HFFc6 (cell line): ENCODE measurements at regions not wholly inside any gene's neighbourhood (a gene's known extent, or its start where the extent isn't known, plus 50 kb on each side); places are given as distances from the start of the nearest gene placed in this dataset.

ENCODE experiments used
- DNase-seq: peaks from one replicate; pipeline ENCODE4 v3.0.0-alpha.2; 2018
- H3K27ac Mint-ChIP-seq: 2 replicates; pipeline ENCODE4 v1.8.0; 2020; ENCODE audit warnings: mild to moderate bottlenecking, mixed read lengths
- H3K27me3 Mint-ChIP-seq: 2 replicates; pipeline ENCODE4 v1.8.0; 2021; ENCODE audit warnings: mild to moderate bottlenecking, moderate library complexity, mixed read lengths; ENCODE audit not compliant: insufficient read depth
- H3K36me3 Mint-ChIP-seq: 2 replicates; pipeline ENCODE4 v1.8.0; 2021; ENCODE audit warnings: low read depth, mixed read lengths
- H3K4me1 Mint-ChIP-seq: 2 replicates; pipeline ENCODE4 v1.8.0; 2020; ENCODE audit warnings: low read depth, mixed read lengths
- H3K4me3 Mint-ChIP-seq: 2 replicates; pipeline ENCODE4 v1.8.0; 2020; ENCODE audit warnings: mild to moderate bottlenecking, moderate library complexity, mixed read lengths
- H3K9me3 Mint-ChIP-seq: 2 replicates; pipeline ENCODE4 v1.8.0; 2020; ENCODE audit warnings: mild to moderate bottlenecking, mixed read lengths
- TF ChIP-seq, protein P1 (sequence below): fragments of 200-600 bp; sonication (generic); IDR thresholded peaks from 2 replicates; pipeline ENCODE4 v1.5.0; 2021; ENCODE audit warnings: antibody characterized with exemption, mild to moderate bottlenecking

GRCh38 chr15:60070838-60071493 lies 66.9 kb downstream of the FOXB1 start:
- Mint-ChIP-seq H3K9me3 (peaks cover 4% of the 10 kb centered on the region), H3K4me3 (peak overlapping the region; percentile 4; the same call in 1 of the 2 replicates), H3K27ac (peak overlapping the region; percentile 1; the same call in 1 of the 2 replicates)

DNA sequence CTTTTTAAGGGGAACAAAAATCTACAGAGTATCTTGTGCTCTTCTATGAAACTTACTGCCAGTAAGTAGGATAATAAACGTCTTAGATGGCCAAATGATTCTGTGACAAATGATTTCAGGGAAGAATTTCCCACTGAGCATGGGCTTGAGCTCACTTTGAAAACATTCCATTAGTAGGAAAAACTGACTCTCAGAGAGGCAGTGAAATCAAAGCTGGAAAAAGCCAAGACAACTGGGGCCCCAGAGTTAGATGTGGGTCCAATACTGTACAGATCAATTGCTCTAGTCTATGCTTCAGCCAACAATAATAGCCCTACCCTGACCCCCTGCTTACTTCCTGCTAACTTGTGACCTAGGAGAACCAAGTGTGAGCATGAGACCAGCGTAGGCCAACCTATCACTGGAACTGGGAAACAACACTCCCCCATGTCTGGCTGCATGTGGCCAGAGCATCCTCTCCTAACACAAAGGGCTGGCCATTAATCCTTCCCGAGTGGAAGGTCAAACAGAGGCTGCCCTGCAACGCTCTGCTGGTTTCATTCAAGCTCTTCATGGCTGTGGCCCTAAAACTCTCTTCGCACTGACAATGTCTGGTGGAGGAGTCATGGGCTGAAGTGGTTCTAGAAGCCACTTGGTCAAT lies 68.8 kb downstream of the FOXB1 start:
- Mint-ChIP-seq H3K9me3 (peaks cover 4% of the 10 kb centered on the region), H3K27ac (no peak overlapping the region), H3K27me3 (peaks cover 13% of the 10 kb centered on the region; the same call in 1 of the 2 replicates), H3K4me1 (peaks cover 8% of the 10 kb centered on the region), H3K4me3 (no peak overlapping the region), H3K36me3 (no peaks in the 10 kb centered on the region)
- TF ChIP-seq, protein P1, sequence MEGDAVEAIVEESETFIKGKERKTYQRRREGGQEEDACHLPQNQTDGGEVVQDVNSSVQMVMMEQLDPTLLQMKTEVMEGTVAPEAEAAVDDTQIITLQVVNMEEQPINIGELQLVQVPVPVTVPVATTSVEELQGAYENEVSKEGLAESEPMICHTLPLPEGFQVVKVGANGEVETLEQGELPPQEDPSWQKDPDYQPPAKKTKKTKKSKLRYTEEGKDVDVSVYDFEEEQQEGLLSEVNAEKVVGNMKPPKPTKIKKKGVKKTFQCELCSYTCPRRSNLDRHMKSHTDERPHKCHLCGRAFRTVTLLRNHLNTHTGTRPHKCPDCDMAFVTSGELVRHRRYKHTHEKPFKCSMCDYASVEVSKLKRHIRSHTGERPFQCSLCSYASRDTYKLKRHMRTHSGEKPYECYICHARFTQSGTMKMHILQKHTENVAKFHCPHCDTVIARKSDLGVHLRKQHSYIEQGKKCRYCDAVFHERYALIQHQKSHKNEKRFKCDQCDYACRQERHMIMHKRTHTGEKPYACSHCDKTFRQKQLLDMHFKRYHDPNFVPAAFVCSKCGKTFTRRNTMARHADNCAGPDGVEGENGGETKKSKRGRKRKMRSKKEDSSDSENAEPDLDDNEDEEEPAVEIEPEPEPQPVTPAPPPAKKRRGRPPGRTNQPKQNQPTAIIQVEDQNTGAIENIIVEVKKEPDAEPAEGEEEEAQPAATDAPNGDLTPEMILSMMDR: no peak
- DNase-seq: no peak

More at GRCh38 chr15:60070838-60071493, 66.9 kb downstream of the FOXB1 start:
- peak; percentile 38 for DNase-seq
- Mint-ChIP-seq H3K36me3 (no peaks in the 10 kb centered on the region), H3K4me1 (peaks cover 8% of the 10 kb centered on the region), H3K27me3 (peaks cover 7% of the 10 kb centered on the region; the same call in 1 of the 2 replicates)
- TF ChIP-seq, protein P1: no peak

GRCh38 chr15:60073466-60073840 lies 69.3 kb downstream of the FOXB1 start:
- DNase-seq: no peak
- H3K4me1 Mint-ChIP-seq: peaks cover 8% of the 10 kb centered on the region
- no peaks in the 10 kb centered on the region for H3K36me3 Mint-ChIP-seq
- peaks cover 4% of the 10 kb centered on the region for H3K9me3 Mint-ChIP-seq
- no peak overlapping the region for H3K27ac Mint-ChIP-seq
- peaks cover 13% of the 10 kb centered on the region; the same call in 1 of the 2 replicates for H3K27me3 Mint-ChIP-seq
- no peak overlapping the region for H3K4me3 Mint-ChIP-seq
- TF ChIP-seq, protein P1: no peak

GRCh38 chr15:60074181-60074885 lies 70.2 kb downstream of the FOXB1 start:
- no peaks in the 10 kb centered on the region for H3K36me3 Mint-ChIP-seq
- H3K27me3 Mint-ChIP-seq: peaks cover 13% of the 10 kb centered on the region; the same call in 1 of the 2 replicates
- peaks cover 4% of the 10 kb centered on the region for H3K9me3 Mint-ChIP-seq
- no peak for DNase-seq
- no peak overlapping the region for H3K27ac Mint-ChIP-seq
- H3K4me3 Mint-ChIP-seq: no peak overlapping the region
- TF ChIP-seq, protein P1: no peak
- H3K4me1 Mint-ChIP-seq: peaks cover 8% of the 10 kb centered on the region

DNA sequence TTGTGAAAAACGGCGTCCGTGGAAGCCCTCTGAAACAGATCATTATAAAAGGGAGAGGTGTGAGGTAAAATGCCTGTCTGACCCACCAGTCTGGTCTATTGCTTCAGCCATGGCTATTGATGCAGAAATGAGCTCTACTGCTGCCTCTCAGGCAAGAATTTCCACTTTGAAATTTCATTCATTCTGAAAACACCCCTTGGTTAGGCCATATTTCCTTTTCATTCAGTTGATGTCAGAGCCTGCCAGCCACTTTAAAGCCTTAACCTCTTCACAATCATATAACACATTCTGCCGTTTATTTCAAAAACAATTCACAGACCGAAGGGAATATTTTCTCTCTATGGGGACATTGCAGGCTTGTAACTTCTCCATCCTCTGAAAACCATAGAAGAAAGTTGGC lies 71.9 kb downstream of the FOXB1 start:
- Mint-ChIP-seq H3K27me3 (peaks cover 13% of the 10 kb centered on the region; the same call in 1 of the 2 replicates), H3K4me3 (no peak overlapping the region), H3K36me3 (no peaks in the 10 kb centered on the region), H3K4me1 (peaks cover 3% of the 10 kb centered on the region), H3K9me3 (peaks cover 4% of the 10 kb centered on the region), H3K27ac (no peak overlapping the region)
- TF ChIP-seq, protein P1: no peak
- DNase-seq: no peak
